CD4-positive, alpha-beta T cell treated with Interleukin-21 for 1 hour (primary cell): ENCODE measurements at regions not wholly inside any gene's neighbourhood (a gene's known extent, or its start where the extent isn't known, plus 50 kb on each side); places are given as distances from the start of the nearest gene placed in this dataset.
"Not testable (repeated sequence)": the region's sequence is repeated elsewhere in the genome, so short reads cannot be mapped to it uniquely, and the experiment has no call there.

Experiments
- DNase-seq: peaks from one replicate; pipeline ENCODE4 v3.0.0-alpha.2; 2020

GRCh38 chr1:209100460-209100859 is 483.1 kb upstream of the CAMK1G start:
- no peak for DNase-seq

- DNase-seq: no peak
These were observed 482.4 kb upstream of the CAMK1G start for GRCh38 chr1:209101106-209101505.

- no peak for DNase-seq
These were observed 481.4 kb upstream of the CAMK1G start for GRCh38 chr1:209102120-209102519.

- no peak for DNase-seq
These were observed 481.0 kb upstream of the CAMK1G start for GRCh38 chr1:209102531-209102930.

GRCh38 chr1:209103092-209103491 is 480.4 kb upstream of the CAMK1G start:
- no peak for DNase-seq

GRCh38 chr1:209104646-209105045 is 478.9 kb upstream of the CAMK1G start:
- no peak for DNase-seq

GRCh38 chr1:209105701-209106100 is 477.8 kb upstream of the CAMK1G start:
- DNase-seq: no peak

- DNase-seq: no peak
These were observed 477.2 kb upstream of the CAMK1G start for GRCh38 chr1:209106237-209106741.

GRCh38 chr1:209106861-209107260 is 476.7 kb upstream of the CAMK1G start:
- no peak for DNase-seq

GRCh38 chr1:209107535-209107934 is 476.0 kb upstream of the CAMK1G start:
- DNase-seq: no peak

GRCh38 chr1:209109001-209109785 is 474.3 kb upstream of the CAMK1G start:
- no peak for DNase-seq

GRCh38 chr1:209113521-209113920 is 470.0 kb upstream of the CAMK1G start:
- no peak for DNase-seq

- no peak for DNase-seq
These were observed 466.8 kb upstream of the CAMK1G start for GRCh38 chr1:209116705-209117104.

GRCh38 chr1:209123601-209124000 is 459.9 kb upstream of the CAMK1G start:
- DNase-seq: no peak

- DNase-seq: not testable (repeated sequence)
These were observed 454.4 kb upstream of the CAMK1G start for GRCh38 chr1:209129091-209129490.

- DNase-seq: no peak
These were observed 452.6 kb upstream of the CAMK1G start for GRCh38 chr1:209130886-209131285.

GRCh38 chr1:209132736-209133467 is 450.6 kb upstream of the CAMK1G start:
- no peak for DNase-seq

- no peak for DNase-seq
These were observed 449.5 kb upstream of the CAMK1G start for GRCh38 chr1:209134001-209134400.

- DNase-seq: no peak
These were observed 439.6 kb upstream of the CAMK1G start for GRCh38 chr1:209143916-209144315.

- no peak for DNase-seq
These were observed 433.4 kb upstream of the CAMK1G start for GRCh38 chr1:209150114-209150513.

- no peak for DNase-seq
These were observed 430.1 kb upstream of the CAMK1G start for GRCh38 chr1:209153411-209153810.

- no peak for DNase-seq
These were observed 428.6 kb upstream of the CAMK1G start for GRCh38 chr1:209154912-209155311.

GRCh38 chr1:209155546-209155945 is 428.0 kb upstream of the CAMK1G start:
- no peak for DNase-seq

GRCh38 chr1:209156991-209157390 is 426.5 kb upstream of the CAMK1G start:
- no peak for DNase-seq
